GM21723 (cell line): ENCODE measurements at regions not wholly inside any gene's neighbourhood (a gene's known extent, or its start where the extent isn't known, plus 50 kb on each side); places are given as distances from the start of the nearest gene placed in this dataset.

Experiments
- ATAC-seq: cut with Tn5 transposase; IDR thresholded peaks from one replicate; pipeline ENCODE4 v1.9.1; 2021; ENCODE audit warnings: mild to moderate bottlenecking, moderate library complexity; ENCODE audit not compliant: unreplicated experiment

- peak; percentile 93 for ATAC-seq
Observed at GRCh38 chr15:31472636-31473384, 146.2 kb downstream of the KLF13 start.

- ATAC-seq, result peak; percentile 10
Observed at GRCh38 chr15:31473385-31474058, 146.9 kb downstream of the KLF13 start.

GRCh38 chr15:31474059-31474868, 147.6 kb downstream of the KLF13 start:
- ATAC-seq, result no peak

- no peak for ATAC-seq
Observed at GRCh38 chr15:31476236-31476810, 149.7 kb downstream of the KLF13 start.

GRCh38 chr15:31476866-31477265, 150.2 kb downstream of the KLF13 start:
- ATAC-seq, result no peak

GRCh38 chr15:31477301-31477700, 150.7 kb downstream of the KLF13 start:
- ATAC-seq, result no peak

GRCh38 chr15:31477851-31478701, 151.4 kb downstream of the KLF13 start:
- ATAC-seq, result no peak

- no peak for ATAC-seq
Observed at GRCh38 chr15:31478702-31479221, 152.1 kb downstream of the KLF13 start.

- ATAC-seq, result no peak
Observed at GRCh38 chr15:31480356-31481025, 153.9 kb downstream of the KLF13 start.

GRCh38 chr15:31481142-31481541, 154.5 kb downstream of the KLF13 start:
- no peak for ATAC-seq

GRCh38 chr15:31482122-31482922, 155.7 kb downstream of the KLF13 start:
- ATAC-seq, result no peak

GRCh38 chr15:31483053-31483985, 156.7 kb downstream of the KLF13 start:
- no peak for ATAC-seq

GRCh38 chr15:31483986-31484951, 157.6 kb downstream of the KLF13 start:
- no peak for ATAC-seq

GRCh38 chr15:31484986-31485385, 158.4 kb downstream of the KLF13 start:
- ATAC-seq, result no peak

- ATAC-seq, result no peak
Observed at GRCh38 chr15:31485431-31485830, 158.8 kb downstream of the KLF13 start.

GRCh38 chr15:31485911-31486461, 159.4 kb downstream of the KLF13 start:
- no peak for ATAC-seq
